Testis (tissue), 2 donors: ENCODE measurements at regions not wholly inside any gene's neighbourhood (a gene's known extent, or its start where the extent isn't known, plus 50 kb on each side); places are given as distances from the start of the nearest gene placed in this dataset.

Experiments used
- POLR2A ChIP-seq: fragments of 450-650 bp; IDR thresholded peaks from one replicate; pipeline ENCODE4 v1.6.1; 2017; ENCODE audit warnings: antibody characterized with exemption, mild to moderate bottlenecking, moderate library complexity
- TF ChIP-seq, protein P1 (sequence below), 3 experiments: fragments of 450-650 bp in 2 of 3; fragments of 200-600 bp in 1 of 3; sonication (generic) in 1 of 3; IDR thresholded peaks; one replicate each; pipeline ENCODE4 v1.5.1; 2016 to 2019; ENCODE audit warnings: antibody characterized with exemption in 3 of 3, mild to moderate bottlenecking in 2 of 3, moderate library complexity in 1 of 3

DNA sequence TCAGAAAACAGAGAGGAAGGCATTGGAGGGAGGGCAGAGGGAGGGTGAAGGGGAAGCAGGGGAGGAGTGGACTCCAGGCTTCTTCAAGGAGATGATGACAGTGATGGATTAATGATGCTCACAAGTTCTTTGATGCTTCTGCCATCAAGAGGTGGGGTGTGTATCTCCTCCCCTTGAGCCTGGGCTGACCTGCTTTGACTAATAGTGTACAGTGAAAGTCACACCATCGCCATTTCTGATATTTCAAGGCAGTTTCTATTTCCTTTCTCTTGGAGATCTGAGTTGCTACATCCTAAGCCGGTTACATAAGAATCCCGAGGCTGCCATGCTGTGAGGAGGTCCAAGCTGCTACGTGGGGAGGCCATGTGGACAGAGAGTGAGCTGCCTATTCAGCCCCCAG is 312.5 kb downstream of the MAF start:
- TF ChIP-seq POLR2A = no peak
- TF ChIP-seq, protein P1, sequence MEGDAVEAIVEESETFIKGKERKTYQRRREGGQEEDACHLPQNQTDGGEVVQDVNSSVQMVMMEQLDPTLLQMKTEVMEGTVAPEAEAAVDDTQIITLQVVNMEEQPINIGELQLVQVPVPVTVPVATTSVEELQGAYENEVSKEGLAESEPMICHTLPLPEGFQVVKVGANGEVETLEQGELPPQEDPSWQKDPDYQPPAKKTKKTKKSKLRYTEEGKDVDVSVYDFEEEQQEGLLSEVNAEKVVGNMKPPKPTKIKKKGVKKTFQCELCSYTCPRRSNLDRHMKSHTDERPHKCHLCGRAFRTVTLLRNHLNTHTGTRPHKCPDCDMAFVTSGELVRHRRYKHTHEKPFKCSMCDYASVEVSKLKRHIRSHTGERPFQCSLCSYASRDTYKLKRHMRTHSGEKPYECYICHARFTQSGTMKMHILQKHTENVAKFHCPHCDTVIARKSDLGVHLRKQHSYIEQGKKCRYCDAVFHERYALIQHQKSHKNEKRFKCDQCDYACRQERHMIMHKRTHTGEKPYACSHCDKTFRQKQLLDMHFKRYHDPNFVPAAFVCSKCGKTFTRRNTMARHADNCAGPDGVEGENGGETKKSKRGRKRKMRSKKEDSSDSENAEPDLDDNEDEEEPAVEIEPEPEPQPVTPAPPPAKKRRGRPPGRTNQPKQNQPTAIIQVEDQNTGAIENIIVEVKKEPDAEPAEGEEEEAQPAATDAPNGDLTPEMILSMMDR (IDR thresholded peaks at IDR 0.05) = no peak
